OCI-M1 (cell line): ENCODE measurements at regions not wholly inside any gene's neighbourhood (a gene's known extent, or its start where the extent isn't known, plus 50 kb on each side); places are given as distances from the start of the nearest gene placed in this dataset.
"Not testable (repeated sequence)": the region's sequence is repeated elsewhere in the genome, so short reads cannot be mapped to it uniquely, and the experiment has no call there.

Experiments used
- DNase-seq: peaks from one replicate; lab custom pipeline; 2025; lab: John Stamatoyannopoulos, UW

- no peak for DNase-seq
These were observed 645.5 kb upstream of the NOVA1 start for GRCh38 chr14:27243365-27243764.

GRCh38 chr14:27245947-27246346 is 648.1 kb upstream of the NOVA1 start:
- DNase-seq = no peak

GRCh38 chr14:27253966-27254365 is 656.1 kb upstream of the NOVA1 start:
- DNase-seq = no peak

- no peak for DNase-seq
These were observed 659.0 kb upstream of the NOVA1 start for GRCh38 chr14:27256805-27257204.

GRCh38 chr14:27267876-27268275 is 670.0 kb upstream of the NOVA1 start:
- no peak for DNase-seq

GRCh38 chr14:27270716-27271115 is 672.9 kb upstream of the NOVA1 start:
- DNase-seq = no peak

- no peak for DNase-seq
These were observed 680.5 kb upstream of the NOVA1 start for GRCh38 chr14:27278341-27278740.

GRCh38 chr14:27305441-27305945 is 707.7 kb upstream of the NOVA1 start:
- no peak for DNase-seq

- DNase-seq = not testable (repeated sequence)
These were observed 714.9 kb upstream of the NOVA1 start for GRCh38 chr14:27312730-27313129.

GRCh38 chr14:27314231-27314630 is 716.4 kb upstream of the NOVA1 start:
- peak; percentile 24 for DNase-seq

- DNase-seq = peak; percentile 88
These were observed 717.6 kb upstream of the NOVA1 start for GRCh38 chr14:27315477-27315876.

- no peak for DNase-seq
These were observed 718.1 kb upstream of the NOVA1 start for GRCh38 chr14:27315947-27316346.

GRCh38 chr14:27318774-27319420 is 721.1 kb upstream of the NOVA1 start:
- no peak for DNase-seq

- DNase-seq = no peak
These were observed 722.4 kb upstream of the NOVA1 start for GRCh38 chr14:27320261-27320660.

- DNase-seq = no peak
These were observed 729.3 kb upstream of the NOVA1 start for GRCh38 chr14:27327095-27327494.

GRCh38 chr14:27338012-27338411 is 740.2 kb upstream of the NOVA1 start:
- DNase-seq = no peak

- DNase-seq = not testable (repeated sequence)
These were observed 765.2 kb upstream of the NOVA1 start for GRCh38 chr14:27363036-27363435.

- DNase-seq = no peak
These were observed 768.8 kb upstream of the NOVA1 start for GRCh38 chr14:27366596-27366995.

- no peak for DNase-seq
These were observed 769.5 kb upstream of the NOVA1 start for GRCh38 chr14:27367345-27367744.

GRCh38 chr14:27370074-27370473 is 772.2 kb upstream of the NOVA1 start:
- DNase-seq = no peak

GRCh38 chr14:27370775-27371174 is 772.9 kb upstream of the NOVA1 start:
- DNase-seq = no peak

- no peak for DNase-seq
These were observed 773.4 kb upstream of the NOVA1 start for GRCh38 chr14:27371209-27371608.

- no peak for DNase-seq
These were observed 774.0 kb upstream of the NOVA1 start for GRCh38 chr14:27371868-27372267.

- no peak for DNase-seq
These were observed 774.9 kb upstream of the NOVA1 start for GRCh38 chr14:27372771-27373170.
